Stimulated activated CD4-positive, alpha-beta T cell treated with anti-CD3 and anti-CD28 coated beads, Interleukin-2, amount 100 ng/mL, for 24 hours (primary cell): ENCODE measurements at regions not wholly inside any gene's neighbourhood (a gene's known extent, or its start where the extent isn't known, plus 50 kb on each side); places are given as distances from the start of the nearest gene placed in this dataset.

Source experiments
- DNase-seq, 2 donors: peaks; one replicate each; pipeline ENCODE4 v3.0.0-alpha.2; 2020

- no peak for DNase-seq
These were observed 52.4 kb downstream of the CBLL2 start for GRCh38 chrX:22325096-22325495.

GRCh38 chrX:22329783-22330182, 57.1 kb downstream of the CBLL2 start:
- no peak for DNase-seq

- DNase-seq: no peak
These were observed 66.0 kb downstream of the CBLL2 start for GRCh38 chrX:22338740-22339139.

- DNase-seq: no peak
These were observed 66.7 kb downstream of the CBLL2 start for GRCh38 chrX:22339459-22339858.

GRCh38 chrX:22340022-22340616, 67.4 kb downstream of the CBLL2 start:
- no peak for DNase-seq

DNA sequence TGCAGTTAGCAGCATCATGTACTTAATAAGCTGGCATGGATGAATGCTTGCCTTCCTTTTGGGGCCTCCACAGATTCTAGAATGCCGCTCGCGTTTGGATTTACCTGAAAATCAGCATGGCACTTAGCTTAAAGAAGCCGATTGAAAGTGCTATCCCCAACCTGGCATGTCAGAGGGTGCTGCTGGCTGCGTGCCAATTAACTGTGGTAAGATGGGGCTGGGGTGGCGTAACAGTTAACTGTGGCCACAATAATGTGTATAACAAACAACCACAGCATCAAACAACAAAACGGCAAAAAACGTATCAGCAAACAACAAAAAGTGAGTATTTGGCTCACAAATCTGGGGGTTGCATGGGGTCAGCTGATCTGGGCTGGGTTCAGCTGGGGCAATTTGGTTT, 70.5 kb downstream of the CBLL2 start:
- no peak for DNase-seq

DNA sequence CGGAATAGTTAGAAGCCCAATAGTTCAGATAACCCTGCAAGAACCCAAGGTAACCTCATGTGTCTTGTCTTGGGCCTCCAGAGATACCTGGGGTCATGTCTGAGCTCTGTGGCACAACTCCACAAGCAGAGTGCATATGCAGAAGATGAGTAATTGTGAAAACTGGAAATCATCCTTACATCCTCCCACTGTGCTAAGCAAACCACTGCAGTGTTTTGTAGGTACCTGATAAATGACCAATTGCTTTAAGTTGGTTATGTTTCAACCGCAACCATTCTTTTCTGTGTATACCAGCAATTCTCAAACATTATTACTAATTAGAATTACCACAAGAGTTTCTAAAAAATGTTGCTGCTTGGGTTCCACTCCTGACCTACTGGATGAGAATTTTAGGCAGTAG, 73.2 kb downstream of the CBLL2 start:
- DNase-seq: no peak

DNA sequence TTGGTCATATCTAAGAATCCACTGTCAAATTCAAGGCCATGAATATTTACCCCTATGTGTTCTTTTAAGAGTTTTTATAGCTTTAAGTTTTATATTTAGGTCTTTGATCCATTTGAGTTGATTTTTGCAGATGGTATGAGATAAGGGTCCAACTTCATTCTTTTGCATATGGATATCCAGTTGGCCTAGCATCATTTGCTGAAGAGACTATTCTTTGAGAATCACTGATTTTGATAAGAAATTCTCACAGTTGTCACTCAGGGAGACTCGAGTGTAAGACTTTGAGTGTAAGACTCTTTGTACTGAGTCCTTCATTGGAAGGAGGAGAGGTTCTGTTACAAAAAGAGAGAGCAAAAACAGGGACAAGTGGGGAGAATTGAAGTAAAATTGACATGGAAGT, 74.8 kb downstream of the CBLL2 start:
- no peak for DNase-seq

DNA sequence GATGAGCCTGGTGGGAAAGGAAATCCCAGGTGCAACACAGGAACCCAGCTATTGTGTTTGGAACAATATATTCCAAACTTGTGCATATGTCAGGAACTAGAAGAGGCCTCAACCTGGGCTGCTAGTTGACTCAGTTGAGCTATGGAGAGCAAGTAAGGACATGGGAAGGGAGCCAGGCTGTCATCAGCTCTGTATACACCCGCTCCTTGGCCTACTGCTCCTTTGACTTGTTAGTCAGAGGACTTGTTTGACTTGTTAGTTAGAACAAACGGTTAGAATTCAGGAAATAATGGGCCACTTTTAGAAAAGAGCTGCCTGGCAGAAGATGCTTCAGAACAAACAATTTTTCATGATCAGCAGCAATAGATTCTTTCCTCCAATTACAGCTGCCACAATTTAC, 76.4 kb downstream of the CBLL2 start:
- DNase-seq: no peak

- no peak for DNase-seq
These were observed 78.4 kb downstream of the CBLL2 start for GRCh38 chrX:22351076-22351475.

DNA sequence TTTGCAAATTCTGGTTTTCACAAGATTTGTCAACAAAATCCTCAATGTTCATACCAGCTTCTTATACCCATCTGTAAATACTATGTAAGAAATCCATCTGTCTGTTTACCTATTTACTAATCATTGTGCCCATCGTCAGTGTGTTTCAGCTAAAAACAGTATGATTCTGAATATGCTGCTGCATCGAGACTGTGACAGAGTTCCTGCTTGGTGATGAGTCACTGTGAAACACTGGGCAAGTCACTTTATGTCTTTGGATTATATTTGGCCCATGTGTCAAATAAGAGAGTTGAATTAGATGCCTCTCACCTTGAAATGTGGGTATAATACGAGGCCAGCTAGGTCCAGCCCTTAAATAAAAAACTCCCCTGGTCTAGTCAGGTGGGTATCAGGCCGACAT, 79.3 kb downstream of the CBLL2 start:
- no peak for DNase-seq

DNA sequence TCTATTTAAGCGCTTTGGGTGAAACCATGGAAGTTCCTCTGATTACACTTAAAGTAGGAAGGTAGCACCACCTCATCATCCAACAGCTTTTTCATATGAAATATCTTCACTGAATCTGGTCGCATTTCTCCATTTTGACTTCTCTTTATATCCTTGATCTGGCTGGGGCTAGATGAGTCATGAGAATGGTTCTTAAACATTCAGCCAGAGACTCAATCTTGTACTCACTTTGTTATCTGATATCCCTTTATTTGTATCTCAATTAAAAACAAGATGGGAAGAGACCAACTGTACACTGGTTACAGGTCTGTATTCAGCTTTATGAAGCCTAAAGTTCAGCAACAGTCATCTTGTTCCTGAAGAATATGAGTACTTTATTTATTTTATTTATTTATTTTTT, 84.9 kb downstream of the CBLL2 start:
- no peak for DNase-seq

DNA sequence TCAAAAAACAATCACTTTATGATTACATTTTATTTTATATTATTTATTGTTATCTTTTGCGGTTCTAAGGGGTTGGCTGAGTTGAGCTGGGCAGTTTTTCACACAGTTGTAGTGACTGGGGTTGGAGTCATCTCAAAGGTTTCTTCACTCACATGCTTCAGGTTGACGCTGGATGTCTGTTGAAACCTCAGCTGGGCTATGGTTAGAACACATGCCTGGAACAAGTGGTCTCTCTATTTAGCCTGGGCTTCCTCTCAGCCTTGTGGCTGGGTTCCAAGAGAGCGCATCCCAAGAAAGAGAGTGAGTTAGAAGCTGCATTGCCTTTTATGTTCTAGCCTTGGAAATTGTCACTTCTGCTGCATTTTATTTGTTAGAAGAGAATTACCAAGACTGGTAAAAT, 87.4 kb downstream of the CBLL2 start:
- no peak for DNase-seq

- no peak for DNase-seq
These were observed 92.7 kb downstream of the CBLL2 start for GRCh38 chrX:22365460-22365859.

DNA sequence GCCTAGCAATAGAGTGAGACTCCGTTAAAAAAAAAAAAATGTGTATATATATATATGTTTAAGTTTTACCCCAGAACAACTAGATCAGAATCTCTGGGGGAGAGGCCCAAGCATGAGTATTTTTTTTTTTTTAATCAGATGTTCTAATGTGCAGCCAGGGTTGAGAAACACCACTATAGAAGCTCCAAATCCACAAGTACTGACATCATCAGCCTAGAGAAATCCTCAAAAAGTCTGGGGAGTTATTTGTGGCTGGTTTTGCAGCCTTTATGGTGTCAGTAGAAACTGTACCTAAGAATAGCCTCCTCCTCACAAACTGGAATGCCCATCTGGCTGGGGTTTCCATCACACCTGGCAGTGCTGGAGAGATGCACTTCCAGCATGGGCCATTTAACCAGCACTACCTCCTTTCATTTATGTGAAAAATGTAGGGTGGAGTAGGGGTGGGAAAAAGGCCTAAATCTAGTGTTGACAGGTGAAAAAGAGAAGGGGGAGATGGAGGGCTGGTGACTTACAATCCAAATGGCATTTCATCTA, 93.5 kb downstream of the CBLL2 start:
- no peak for DNase-seq

GRCh38 chrX:22366906-22367305, 94.2 kb downstream of the CBLL2 start:
- no peak for DNase-seq

GRCh38 chrX:22373094-22373493, 100.4 kb downstream of the CBLL2 start:
- no peak for DNase-seq

DNA sequence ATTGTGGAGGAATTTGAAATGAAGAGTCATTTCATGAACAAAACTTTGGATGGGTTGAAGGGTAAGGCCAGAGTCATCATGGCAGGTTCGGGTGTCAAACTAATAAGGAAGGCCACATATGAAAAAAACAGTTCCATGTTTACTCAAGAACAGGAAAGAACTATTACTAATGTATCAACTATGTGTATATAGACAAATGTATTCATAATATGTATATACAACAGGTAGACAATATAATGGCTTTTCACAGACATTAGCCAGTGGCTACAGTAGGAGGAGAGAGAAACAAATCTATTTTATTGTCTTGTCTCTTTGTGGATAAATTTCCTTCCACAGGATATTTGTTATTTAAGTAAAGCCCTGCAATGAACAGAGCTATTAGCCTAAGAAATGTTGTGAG, 101.1 kb downstream of the CBLL2 start:
- DNase-seq: no peak

DNA sequence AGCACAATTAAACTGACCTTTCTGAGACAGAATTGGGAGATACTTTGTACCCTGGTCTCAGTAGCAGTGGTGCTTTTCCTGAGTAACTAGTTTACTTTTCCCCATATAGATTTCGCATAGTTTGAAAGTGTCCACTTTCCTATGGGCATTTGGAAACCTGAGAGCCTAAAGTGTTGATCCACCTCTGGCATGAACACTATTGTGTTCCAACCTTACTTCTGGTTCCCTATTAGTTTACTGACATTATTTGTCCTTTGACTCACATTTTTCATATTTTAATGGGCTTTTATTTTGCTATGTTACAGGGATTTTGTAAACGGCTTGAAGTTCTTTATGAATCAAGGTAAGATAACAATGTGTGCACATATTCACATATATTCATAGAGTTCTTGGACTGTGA, 103.7 kb downstream of the CBLL2 start:
- no peak for DNase-seq

DNA sequence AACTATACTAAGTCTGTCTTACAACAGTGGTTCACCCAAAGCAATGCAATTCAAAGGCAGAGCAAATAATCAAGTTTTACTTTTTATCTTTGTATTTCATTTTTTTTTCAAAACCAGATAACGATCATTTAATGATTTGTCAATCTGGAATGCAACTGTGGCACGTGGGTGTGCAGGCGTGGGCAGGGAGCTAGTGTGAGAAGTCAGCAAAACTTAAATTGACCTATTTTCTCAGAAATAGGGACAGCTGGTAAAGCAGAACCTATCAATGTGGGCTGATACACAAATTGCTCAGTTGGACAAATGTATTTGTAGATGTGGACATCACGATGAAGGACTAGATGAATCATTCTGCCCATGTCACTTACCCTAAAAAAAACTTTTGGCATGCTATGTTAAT, 105.6 kb downstream of the CBLL2 start:
- no peak for DNase-seq

- no peak for DNase-seq
These were observed 111.3 kb downstream of the CBLL2 start for GRCh38 chrX:22383988-22384387.

- DNase-seq: no peak
These were observed 117.0 kb downstream of the CBLL2 start for GRCh38 chrX:22389556-22390179.

DNA sequence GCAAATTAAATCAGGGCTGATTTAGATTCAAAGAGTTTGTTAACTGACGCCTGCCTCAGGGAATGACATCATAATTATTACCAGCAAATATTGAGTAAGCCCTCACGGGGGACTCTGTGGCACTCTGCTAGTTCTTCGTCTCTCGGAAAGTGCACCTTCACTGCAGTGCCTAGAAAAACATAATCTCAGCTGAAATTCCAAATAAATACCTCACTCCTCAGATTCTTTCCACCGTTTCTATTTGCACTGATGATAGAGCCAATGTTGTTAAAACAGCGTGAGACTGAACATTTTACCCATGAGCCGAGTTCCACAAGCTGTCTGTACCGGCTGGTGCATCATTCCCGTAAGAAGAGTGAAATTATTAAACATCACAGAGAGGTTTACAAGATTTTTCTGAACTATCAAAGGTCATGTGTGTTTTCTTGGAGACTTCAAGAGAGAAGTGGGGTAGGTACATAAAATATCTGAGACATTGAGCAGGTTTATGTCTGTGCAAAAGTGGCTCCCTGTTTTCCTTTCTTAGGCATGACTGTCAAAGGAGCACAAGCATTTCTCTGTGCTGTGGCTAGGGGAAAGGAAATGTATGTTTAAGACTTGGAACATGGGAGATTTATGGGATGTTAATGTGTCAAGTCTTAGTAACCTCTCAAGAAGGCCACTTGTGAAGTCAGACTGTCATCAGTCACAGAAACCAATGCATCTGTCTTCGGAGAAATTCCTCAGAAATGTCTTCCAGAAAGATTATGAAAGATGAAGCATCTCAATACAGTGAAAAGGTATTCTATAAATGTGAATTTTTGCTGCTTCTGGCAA, 119.6 kb downstream of the CBLL2 start:
- DNase-seq: no peak

- DNase-seq: no peak
These were observed 122.7 kb downstream of the CBLL2 start for GRCh38 chrX:22395372-22395771.
